NCI-H2029 (cell line): ENCODE measurements at regions not wholly inside any gene's neighbourhood (a gene's known extent, or its start where the extent isn't known, plus 50 kb on each side); places are given as distances from the start of the nearest gene placed in this dataset.

Experiments used
- DNase-seq: peaks from one replicate; lab custom pipeline; 2025; lab: John Stamatoyannopoulos, UW

GRCh38 chr11:116557282-116557681 is 215.5 kb downstream of the BUD13 start:
- no peak for DNase-seq

GRCh38 chr11:116556483-116556882 is 216.3 kb downstream of the BUD13 start:
- DNase-seq: no peak

- DNase-seq: no peak
Measured at GRCh38 chr11:116553482-116553881, 219.3 kb downstream of the BUD13 start.

- DNase-seq: no peak
Measured at GRCh38 chr11:116551576-116551975, 221.2 kb downstream of the BUD13 start.

GRCh38 chr11:116548256-116548655 is 224.5 kb downstream of the BUD13 start:
- DNase-seq: no peak

GRCh38 chr11:116547571-116547970 is 225.2 kb downstream of the BUD13 start:
- DNase-seq: no peak

- no peak for DNase-seq
Measured at GRCh38 chr11:116545912-116546311, 226.9 kb downstream of the BUD13 start.

GRCh38 chr11:116544721-116545120 is 228.1 kb downstream of the BUD13 start:
- no peak for DNase-seq

GRCh38 chr11:116543911-116544475 is 228.8 kb downstream of the BUD13 start:
- no peak for DNase-seq

- no peak for DNase-seq
Measured at GRCh38 chr11:116543099-116543498, 229.7 kb downstream of the BUD13 start.

- DNase-seq: no peak
Measured at GRCh38 chr11:116542406-116542805, 230.4 kb downstream of the BUD13 start.

- DNase-seq: no peak
Measured at GRCh38 chr11:116541460-116541859, 231.3 kb downstream of the BUD13 start.

- no peak for DNase-seq
Measured at GRCh38 chr11:116540645-116541304, 232.0 kb downstream of the BUD13 start.

GRCh38 chr11:116539836-116540418 is 232.9 kb downstream of the BUD13 start:
- no peak for DNase-seq

- no peak for DNase-seq
Measured at GRCh38 chr11:116539211-116539610, 233.6 kb downstream of the BUD13 start.

- no peak for DNase-seq
Measured at GRCh38 chr11:116538677-116539076, 234.1 kb downstream of the BUD13 start.

GRCh38 chr11:116537709-116538108 is 235.1 kb downstream of the BUD13 start:
- DNase-seq: no peak

- DNase-seq: no peak
Measured at GRCh38 chr11:116537121-116537520, 235.7 kb downstream of the BUD13 start.

GRCh38 chr11:116536416-116536815 is 236.4 kb downstream of the BUD13 start:
- DNase-seq: no peak

- DNase-seq: no peak
Measured at GRCh38 chr11:116535994-116536393, 236.8 kb downstream of the BUD13 start.

GRCh38 chr11:116535120-116535519 is 237.7 kb downstream of the BUD13 start:
- DNase-seq: no peak

- DNase-seq: no peak
Measured at GRCh38 chr11:116534270-116534975, 238.4 kb downstream of the BUD13 start.

- DNase-seq: no peak
Measured at GRCh38 chr11:116533186-116533825, 239.5 kb downstream of the BUD13 start.
